DMS 273 (cell line): ENCODE measurements at regions not wholly inside any gene's neighbourhood (a gene's known extent, or its start where the extent isn't known, plus 50 kb on each side); places are given as distances from the start of the nearest gene placed in this dataset.

ENCODE experiments used
- DNase-seq: peaks from one replicate; lab custom pipeline; 2025; ENCODE audit not compliant: unreplicated experiment; lab: John Stamatoyannopoulos, UW

GRCh38 chr5:98468188-98468869 lies 305.1 kb upstream of the RGMB start:
- DNase-seq = no peak

- no peak for DNase-seq
Measured at GRCh38 chr5:98470747-98471146, 302.7 kb upstream of the RGMB start.

GRCh38 chr5:98471458-98471857 lies 302.0 kb upstream of the RGMB start:
- DNase-seq = no peak

GRCh38 chr5:98474216-98474615 lies 299.2 kb upstream of the RGMB start:
- no peak for DNase-seq

- no peak for DNase-seq
Measured at GRCh38 chr5:98474782-98475181, 298.7 kb upstream of the RGMB start.

- DNase-seq = no peak
Measured at GRCh38 chr5:98482321-98483300, 290.9 kb upstream of the RGMB start.

GRCh38 chr5:98483301-98483685 lies 290.2 kb upstream of the RGMB start:
- no peak for DNase-seq

- DNase-seq = no peak
Measured at GRCh38 chr5:98489021-98489420, 284.4 kb upstream of the RGMB start.

- no peak for DNase-seq
Measured at GRCh38 chr5:98490348-98490747, 283.1 kb upstream of the RGMB start.

GRCh38 chr5:98492258-98492657 lies 281.2 kb upstream of the RGMB start:
- DNase-seq = no peak

GRCh38 chr5:98497418-98497817 lies 276.0 kb upstream of the RGMB start:
- DNase-seq = no peak

GRCh38 chr5:98498028-98498427 lies 275.4 kb upstream of the RGMB start:
- no peak for DNase-seq

GRCh38 chr5:98499892-98500291 lies 273.6 kb upstream of the RGMB start:
- no peak for DNase-seq

- no peak for DNase-seq
Measured at GRCh38 chr5:98500811-98501210, 272.7 kb upstream of the RGMB start.

GRCh38 chr5:98503616-98504015 lies 269.8 kb upstream of the RGMB start:
- no peak for DNase-seq

- DNase-seq = no peak
Measured at GRCh38 chr5:98504505-98504904, 269.0 kb upstream of the RGMB start.

GRCh38 chr5:98510143-98510985 lies 263.1 kb upstream of the RGMB start:
- no peak for DNase-seq

- no peak for DNase-seq
Measured at GRCh38 chr5:98513380-98513779, 260.1 kb upstream of the RGMB start.

GRCh38 chr5:98514215-98514614 lies 259.2 kb upstream of the RGMB start:
- DNase-seq = no peak

GRCh38 chr5:98516701-98517100 lies 256.8 kb upstream of the RGMB start:
- no peak for DNase-seq
